K562 (cell line): ENCODE measurements at regions not wholly inside any gene's neighbourhood (a gene's known extent, or its start where the extent isn't known, plus 50 kb on each side); places are given as distances from the start of the nearest gene placed in this dataset.

Source experiments
- CBX5 ChIP-seq: IDR thresholded peaks from 2 replicates; pipeline ENCODE4 v1.6.1; 2014; ENCODE audit warnings: low read depth, borderline replicate concordance
- DEAF1 ChIP-seq: fragments of 450-650 bp; formaldehyde crosslinking; IDR thresholded peaks from 2 replicates; pipeline ENCODE4 v1.4.0; 2020; ENCODE audit warnings: mild to moderate bottlenecking, moderate library complexity
- E4F1 ChIP-seq: fragments of 250-450 bp; sonication (Bioruptor Pico); IDR thresholded peaks from 2 replicates; pipeline ENCODE4 v1.5.0; 2021; ENCODE audit warnings: mild to moderate bottlenecking, borderline replicate concordance
- HMBOX1 ChIP-seq: sonication (generic); IDR thresholded peaks from 2 replicates; pipeline ENCODE4 v1.6.1; 2016
- KLF6 ChIP-seq: fragments of 250-450 bp; sonication (Bioruptor Pico); IDR thresholded peaks from 2 replicates; pipeline ENCODE4 v1.4.0; 2020; ENCODE audit warnings: mild to moderate bottlenecking, moderate library complexity, borderline replicate concordance
- MXD1 ChIP-seq: fragments of 250-450 bp; sonication (Bioruptor Pico); IDR thresholded peaks from 2 replicates; pipeline ENCODE4 v1.8.0; 2021; ENCODE audit warnings: borderline replicate concordance, mild to moderate bottlenecking, moderate library complexity; ENCODE audit not compliant: poor library complexity, severe bottlenecking
- PHF21A ChIP-seq: fragments of 450-650 bp; IDR thresholded peaks from 2 replicates; pipeline ENCODE4 v1.6.1; 2017; ENCODE audit warnings: low read depth, borderline replicate concordance
- SMAD1 ChIP-seq: fragments of 150-350 bp; IDR thresholded peaks from 2 replicates; pipeline ENCODE4 v1.6.1; 2014; ENCODE audit warnings: low read length, low read depth; ENCODE audit not compliant: partially characterized antibody
- ZNF644 ChIP-seq: fragments of 200-800 bp; sonication (Bioruptor generic); IDR thresholded peaks from 2 replicates; pipeline ENCODE4 v1.6.1; 2016; ENCODE audit warnings: low read depth, missing genetic modification characterization, missing compliant biosample characterization

GRCh38 chr5:2566284-2566683 lies 185.2 kb downstream of the IRX2 start (continued):
- TF ChIP-seq E4F1 (CRISPR knock-in tag), result no peak
- no peak for TF ChIP-seq PHF21A
- TF ChIP-seq DEAF1 (CRISPR knock-in tag), result no peak
- TF ChIP-seq SMAD1, result no peak
- TF ChIP-seq KLF6 (CRISPR knock-in tag), result no peak
- TF ChIP-seq ZNF644 (tag), result no peak
- no peak for TF ChIP-seq CBX5
- no peak for TF ChIP-seq MXD1
- no peak for TF ChIP-seq HMBOX1
